ENCODE measurements at regions not wholly inside any gene's neighbourhood (a gene's known extent, or its start where the extent isn't known, plus 50 kb on each side); places are given as distances from the start of the nearest gene placed in this dataset.

DNA sequence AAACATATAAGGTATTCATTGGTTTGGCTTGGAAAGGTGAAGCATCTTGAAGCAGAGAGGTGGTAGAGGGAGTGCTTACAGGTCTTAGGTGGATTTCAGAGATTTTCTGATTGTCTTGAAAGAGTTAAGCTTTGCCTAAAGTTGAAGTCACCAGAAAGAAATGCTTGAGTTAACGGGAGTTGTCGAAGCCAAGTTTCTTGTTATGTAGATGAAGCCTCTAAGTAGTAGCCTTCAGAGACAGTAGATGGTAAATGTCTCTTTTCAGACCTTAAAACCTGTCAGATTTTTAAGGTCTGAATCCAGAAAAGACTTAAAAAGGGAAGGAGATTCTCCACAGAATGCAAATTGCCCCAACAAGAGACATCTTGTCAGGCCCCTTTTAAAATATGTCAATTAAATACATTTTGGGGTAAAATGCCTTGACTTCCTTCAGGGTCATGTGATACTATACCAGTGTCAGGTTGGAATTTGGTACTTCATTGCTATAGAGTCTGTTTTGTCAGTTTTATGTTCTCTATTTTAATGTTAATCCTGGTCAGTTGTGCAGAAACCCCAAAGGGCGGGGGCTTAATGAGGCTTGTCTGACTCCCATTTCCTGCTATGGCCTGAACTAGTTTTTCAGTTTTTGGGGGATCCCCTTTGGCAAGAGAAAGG, 81.0 kb downstream of the PCDH18 start:
- TF ChIP-seq, protein P1, sequence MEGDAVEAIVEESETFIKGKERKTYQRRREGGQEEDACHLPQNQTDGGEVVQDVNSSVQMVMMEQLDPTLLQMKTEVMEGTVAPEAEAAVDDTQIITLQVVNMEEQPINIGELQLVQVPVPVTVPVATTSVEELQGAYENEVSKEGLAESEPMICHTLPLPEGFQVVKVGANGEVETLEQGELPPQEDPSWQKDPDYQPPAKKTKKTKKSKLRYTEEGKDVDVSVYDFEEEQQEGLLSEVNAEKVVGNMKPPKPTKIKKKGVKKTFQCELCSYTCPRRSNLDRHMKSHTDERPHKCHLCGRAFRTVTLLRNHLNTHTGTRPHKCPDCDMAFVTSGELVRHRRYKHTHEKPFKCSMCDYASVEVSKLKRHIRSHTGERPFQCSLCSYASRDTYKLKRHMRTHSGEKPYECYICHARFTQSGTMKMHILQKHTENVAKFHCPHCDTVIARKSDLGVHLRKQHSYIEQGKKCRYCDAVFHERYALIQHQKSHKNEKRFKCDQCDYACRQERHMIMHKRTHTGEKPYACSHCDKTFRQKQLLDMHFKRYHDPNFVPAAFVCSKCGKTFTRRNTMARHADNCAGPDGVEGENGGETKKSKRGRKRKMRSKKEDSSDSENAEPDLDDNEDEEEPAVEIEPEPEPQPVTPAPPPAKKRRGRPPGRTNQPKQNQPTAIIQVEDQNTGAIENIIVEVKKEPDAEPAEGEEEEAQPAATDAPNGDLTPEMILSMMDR (IDR thresholded peaks at IDR 0.05; ENCODE audit: low read depth, low read length): no peak
- H3K9me3 ChIP-seq: no peaks in the 10 kb centered on the region
- H3K4me3 ChIP-seq (ENCODE audit: low read depth, low read length): no peak overlapping the region
- no peaks in the 10 kb centered on the region for H3K4me1 ChIP-seq
- no peak for DNase-seq
- H3K27me3 ChIP-seq: no peaks in the 10 kb centered on the region
- no peaks in the 10 kb centered on the region for H3K36me3 ChIP-seq

DNA sequence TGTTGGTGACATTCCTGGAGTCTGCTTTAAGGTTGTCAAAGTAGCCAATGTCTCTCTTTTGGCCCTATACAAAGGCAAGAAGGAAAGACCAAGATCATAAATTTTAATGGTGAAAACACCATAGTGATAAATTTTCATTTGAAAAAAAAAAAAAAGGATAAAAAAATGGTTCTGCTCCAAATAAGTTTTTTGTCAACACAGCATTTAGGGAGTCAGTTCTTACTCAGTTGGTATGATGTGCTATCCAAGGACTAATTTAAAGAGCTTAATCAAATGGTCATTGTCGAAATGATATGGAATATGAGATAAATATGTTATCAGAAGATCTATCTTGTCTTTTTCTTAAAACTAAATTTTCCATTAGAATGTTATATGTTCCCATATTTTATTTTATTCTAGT, 83.9 kb downstream of the PCDH18 start:
- Histone ChIP-seq H3K27me3 (no peaks in the 10 kb centered on the region), H3K36me3 (no peaks in the 10 kb centered on the region), H3K4me1 (no peaks in the 10 kb centered on the region), H3K4me3 (ENCODE audit: low read depth, low read length) (no peak overlapping the region), H3K9me3 (no peaks in the 10 kb centered on the region)
- no peak for DNase-seq
- TF ChIP-seq, protein P1 (IDR thresholded peaks at IDR 0.05; ENCODE audit: low read depth, low read length): no peak

DNA sequence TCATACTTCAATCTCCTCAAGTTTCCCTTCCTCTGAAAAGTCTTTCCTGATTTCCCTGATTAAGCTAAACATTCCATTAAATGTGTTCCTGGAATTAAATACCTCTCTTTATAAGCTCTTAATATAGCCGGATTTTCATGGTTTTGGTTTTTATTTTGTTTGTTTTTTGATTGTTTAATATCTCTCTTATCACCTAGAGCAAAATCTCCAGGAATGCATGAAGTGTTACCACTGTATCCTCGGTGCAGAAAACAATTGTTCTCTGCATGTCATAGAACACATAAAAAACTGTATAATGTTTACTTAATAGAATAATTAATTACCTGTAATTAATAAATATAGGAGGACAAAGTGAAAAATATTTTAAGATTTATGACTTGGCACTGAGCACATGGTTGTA, 86.2 kb downstream of the PCDH18 start:
- no peaks in the 10 kb centered on the region for H3K9me3 ChIP-seq
- H3K36me3 ChIP-seq: no peaks in the 10 kb centered on the region
- H3K27me3 ChIP-seq: no peaks in the 10 kb centered on the region
- TF ChIP-seq, protein P1 (IDR thresholded peaks at IDR 0.05; ENCODE audit: low read depth, low read length): no peak
- H3K4me1 ChIP-seq: no peaks in the 10 kb centered on the region
- DNase-seq: no peak
- no peak overlapping the region for H3K4me3 ChIP-seq (ENCODE audit: low read depth, low read length)

DNA sequence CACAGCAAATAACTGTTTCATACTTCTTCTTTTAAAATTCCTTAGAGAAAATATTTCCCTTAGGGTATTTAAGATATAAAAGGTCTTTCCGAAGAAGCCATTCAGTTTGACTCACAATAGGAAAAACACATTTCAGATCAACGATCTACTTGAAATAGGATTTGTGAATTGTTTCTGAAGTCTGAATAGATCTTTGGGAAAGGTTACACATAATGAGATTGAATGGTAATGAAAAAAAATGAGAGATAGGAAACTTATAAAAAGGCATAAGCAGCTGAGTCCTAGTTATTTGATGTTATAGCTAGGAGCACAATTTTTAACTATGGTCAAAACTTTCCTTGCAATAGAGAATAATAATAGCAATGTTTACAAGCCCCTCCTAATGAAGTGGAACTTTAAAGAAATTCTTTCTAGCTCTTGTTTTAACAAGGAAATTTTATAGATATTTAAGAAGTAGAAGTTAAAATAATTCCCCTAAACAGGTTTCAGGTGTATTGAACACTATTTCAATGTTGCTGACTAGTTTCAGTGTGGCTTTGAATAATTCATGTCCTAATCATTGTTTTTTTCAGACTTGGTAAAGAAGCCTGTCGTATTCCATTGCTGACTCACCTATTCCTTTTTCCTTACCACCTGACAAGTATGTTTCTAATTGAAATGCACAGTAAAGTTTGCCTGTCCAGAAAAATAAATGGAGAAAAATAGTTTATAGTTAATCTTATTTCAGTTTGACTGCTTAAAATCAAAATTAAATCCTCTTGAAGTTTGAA, 89.1 kb downstream of the PCDH18 start:
- Histone ChIP-seq H3K4me1 (no peaks in the 10 kb centered on the region), H3K27me3 (no peaks in the 10 kb centered on the region), H3K4me3 (ENCODE audit: low read depth, low read length) (no peak overlapping the region), H3K9me3 (no peaks in the 10 kb centered on the region), H3K36me3 (no peaks in the 10 kb centered on the region)
- no peak for DNase-seq
- TF ChIP-seq, protein P1 (IDR thresholded peaks at IDR 0.05; ENCODE audit: low read depth, low read length): no peak

DNA sequence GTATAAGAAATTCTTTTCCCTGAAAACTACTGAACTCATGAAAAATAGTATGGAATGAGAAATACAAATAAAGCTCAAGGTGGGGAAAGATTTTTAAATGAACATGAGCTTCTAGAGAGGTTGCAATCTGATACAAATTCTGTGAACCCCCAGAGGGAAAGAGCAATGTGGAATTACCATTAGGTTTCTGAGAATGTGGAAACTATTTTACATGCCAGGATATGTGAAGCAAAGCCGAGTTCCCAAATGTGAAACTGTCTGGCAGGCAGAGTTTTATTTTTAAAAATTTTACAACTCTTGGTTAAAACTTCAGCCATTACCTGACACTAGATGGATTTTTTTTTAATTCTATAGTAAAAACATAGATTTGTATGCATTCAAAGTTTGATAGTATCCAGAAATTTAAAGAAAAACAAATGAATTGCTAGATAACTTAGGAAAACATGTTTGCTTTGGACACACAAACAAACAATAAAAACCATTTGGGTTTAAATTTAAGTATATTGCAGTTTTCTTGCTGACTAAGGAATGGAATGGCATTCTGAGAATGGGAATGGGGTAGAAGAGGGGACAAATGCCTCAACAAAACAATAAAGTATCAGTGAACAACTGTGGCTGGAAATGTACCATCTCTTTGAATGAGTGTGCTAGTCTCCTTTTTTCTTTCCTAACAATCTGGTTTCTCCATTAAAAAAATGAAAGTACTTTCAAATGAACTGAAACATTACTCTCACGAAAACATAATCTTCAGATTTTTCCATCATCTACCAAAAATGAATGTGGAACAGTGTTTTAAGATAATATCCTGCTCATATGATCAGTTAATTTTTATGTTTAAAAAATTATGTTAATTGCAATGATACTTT, 99.6 kb downstream of the PCDH18 start:
- no peak overlapping the region for H3K4me3 ChIP-seq (ENCODE audit: low read depth, low read length)
- no peak for DNase-seq
- no peaks in the 10 kb centered on the region for H3K36me3 ChIP-seq
- H3K9me3 ChIP-seq: no peaks in the 10 kb centered on the region
- TF ChIP-seq, protein P1 (IDR thresholded peaks at IDR 0.05; ENCODE audit: low read depth, low read length): no peak
- no peaks in the 10 kb centered on the region for H3K27me3 ChIP-seq
- peaks cover 4% of the 10 kb centered on the region; the same call in 1 of the 2 replicates for H3K4me1 ChIP-seq

Measured in BE2C (cell line).